H1 (cell line): ENCODE measurements at regions not wholly inside any gene's neighbourhood (a gene's known extent, or its start where the extent isn't known, plus 50 kb on each side); places are given as distances from the start of the nearest gene placed in this dataset.

Experiments
- CHD2 ChIP-seq: IDR thresholded peaks from 2 replicates; pipeline ENCODE4 v1.6.1; 2012; ENCODE audit warnings: low read length, improper control_type of control experiment
- CTBP2 ChIP-seq: IDR thresholded peaks from 2 replicates; pipeline ENCODE4 v1.7.0; 2011; ENCODE audit warnings: borderline replicate concordance, mild to moderate bottlenecking, moderate library complexity, mixed read lengths, low read length; ENCODE audit not compliant: insufficient read depth, insufficient read length
- POLR2AphosphoS5 ChIP-seq: IDR thresholded peaks from 2 replicates; pipeline ENCODE4 v1.6.1; 2011; ENCODE audit warnings: low read depth, low read length
- TF ChIP-seq, protein P1 (sequence below): IDR thresholded peaks from 2 replicates; pipeline ENCODE4 v1.6.1; 2012; ENCODE audit warnings: inconsistent platforms

DNA sequence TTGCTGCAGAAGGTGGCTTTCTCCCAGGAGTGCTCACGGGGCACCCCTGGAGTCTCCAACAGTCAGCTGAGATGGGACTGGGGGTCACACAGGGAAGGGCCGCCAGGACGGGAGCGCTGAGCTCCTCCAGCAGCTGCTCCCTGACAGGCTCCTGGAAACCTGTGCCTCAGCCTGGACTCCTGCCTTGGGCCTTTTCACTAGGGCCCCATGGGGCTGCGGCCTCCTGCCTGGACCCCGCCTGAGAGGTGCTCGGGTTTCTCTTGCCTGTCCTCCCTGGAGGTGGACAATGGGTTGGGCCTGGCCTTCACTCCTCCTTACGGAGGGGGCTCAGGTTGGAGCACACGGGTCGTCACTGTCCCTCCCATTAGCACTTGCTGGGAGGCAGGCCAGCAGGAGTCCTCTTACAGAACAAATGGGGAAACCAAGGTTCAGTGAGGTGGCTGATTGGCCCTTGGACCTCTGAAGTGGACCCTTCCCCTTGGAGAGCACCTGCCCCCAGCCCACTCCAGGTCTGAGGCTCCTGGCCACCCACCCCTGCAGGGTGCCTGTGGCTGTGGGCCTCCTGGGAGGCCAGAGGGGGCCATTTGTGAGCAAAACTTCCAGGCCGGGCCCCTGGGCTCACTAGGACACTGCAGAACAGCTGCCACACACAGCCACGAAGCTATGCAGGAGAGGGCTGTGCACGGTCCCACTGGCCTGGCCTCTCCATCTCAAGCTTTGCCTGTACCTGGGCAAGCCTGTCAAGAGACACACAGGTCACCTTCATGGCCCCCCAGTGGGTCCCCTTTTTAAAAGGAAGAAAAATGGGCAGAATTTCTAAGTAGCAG lies 57.1 kb upstream of the ODC1 start (continued):
- TF ChIP-seq CTBP2, result no peak
- no peak for TF ChIP-seq CHD2
- TF ChIP-seq, protein P1, sequence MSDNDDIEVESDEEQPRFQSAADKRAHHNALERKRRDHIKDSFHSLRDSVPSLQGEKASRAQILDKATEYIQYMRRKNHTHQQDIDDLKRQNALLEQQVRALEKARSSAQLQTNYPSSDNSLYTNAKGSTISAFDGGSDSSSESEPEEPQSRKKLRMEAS, result no peak
- TF ChIP-seq POLR2AphosphoS5, result no peak
